HFFc6 (cell line): ENCODE measurements at regions not wholly inside any gene's neighbourhood (a gene's known extent, or its start where the extent isn't known, plus 50 kb on each side); places are given as distances from the start of the nearest gene placed in this dataset.

ENCODE experiments used
- DNase-seq: peaks from one replicate; pipeline ENCODE4 v3.0.0-alpha.2; 2018
- H3K27ac Mint-ChIP-seq: 2 replicates; pipeline ENCODE4 v1.8.0; 2020; ENCODE audit warnings: mild to moderate bottlenecking, mixed read lengths
- H3K27me3 Mint-ChIP-seq: 2 replicates; pipeline ENCODE4 v1.8.0; 2021; ENCODE audit warnings: mild to moderate bottlenecking, moderate library complexity, mixed read lengths; ENCODE audit not compliant: insufficient read depth
- H3K36me3 Mint-ChIP-seq: 2 replicates; pipeline ENCODE4 v1.8.0; 2021; ENCODE audit warnings: low read depth, mixed read lengths
- H3K4me1 Mint-ChIP-seq: 2 replicates; pipeline ENCODE4 v1.8.0; 2020; ENCODE audit warnings: low read depth, mixed read lengths
- H3K4me3 Mint-ChIP-seq: 2 replicates; pipeline ENCODE4 v1.8.0; 2020; ENCODE audit warnings: mild to moderate bottlenecking, moderate library complexity, mixed read lengths
- H3K9me3 Mint-ChIP-seq: 2 replicates; pipeline ENCODE4 v1.8.0; 2020; ENCODE audit warnings: mild to moderate bottlenecking, mixed read lengths
- CTCF ChIP-seq: fragments of 200-600 bp; sonication (generic); IDR thresholded peaks from 2 replicates; pipeline ENCODE4 v1.5.0; 2021; ENCODE audit warnings: antibody characterized with exemption, mild to moderate bottlenecking

GRCh38 chr5:6255956-6256355, 122.4 kb downstream of the MED10 start:
- DNase-seq, result no peak
- H3K4me3 Mint-ChIP-seq, result no peak overlapping the region
- no peak for TF ChIP-seq CTCF
- H3K36me3 Mint-ChIP-seq, result peaks cover 7% of the 10 kb centered on the region; the same call in 1 of the 2 replicates
- H3K27me3 Mint-ChIP-seq, result peaks cover 1% of the 10 kb centered on the region; the same call in 1 of the 2 replicates
- H3K27ac Mint-ChIP-seq, result no peak overlapping the region
- no peaks in the 10 kb centered on the region for H3K4me1 Mint-ChIP-seq
- H3K9me3 Mint-ChIP-seq, result peaks cover 59% of the 10 kb centered on the region

GRCh38 chr5:6253846-6254245, 124.5 kb downstream of the MED10 start:
- no peak for TF ChIP-seq CTCF
- DNase-seq, result no peak
- peaks cover 55% of the 10 kb centered on the region for H3K9me3 Mint-ChIP-seq
- H3K36me3 Mint-ChIP-seq, result peaks cover 7% of the 10 kb centered on the region; the same call in 1 of the 2 replicates
- no peak overlapping the region for H3K27ac Mint-ChIP-seq
- H3K4me3 Mint-ChIP-seq, result no peak overlapping the region
- no peaks in the 10 kb centered on the region for H3K27me3 Mint-ChIP-seq
- H3K4me1 Mint-ChIP-seq, result no peaks in the 10 kb centered on the region

GRCh38 chr5:6253281-6253680, 125.1 kb downstream of the MED10 start:
- peaks cover 54% of the 10 kb centered on the region for H3K9me3 Mint-ChIP-seq
- H3K27me3 Mint-ChIP-seq, result no peaks in the 10 kb centered on the region
- peaks cover 7% of the 10 kb centered on the region; the same call in 1 of the 2 replicates for H3K36me3 Mint-ChIP-seq
- TF ChIP-seq CTCF, result no peak
- H3K4me1 Mint-ChIP-seq, result no peaks in the 10 kb centered on the region
- no peak overlapping the region for H3K4me3 Mint-ChIP-seq
- no peak overlapping the region for H3K27ac Mint-ChIP-seq
- DNase-seq, result no peak

- H3K4me1 Mint-ChIP-seq, result no peaks in the 10 kb centered on the region
- no peak for TF ChIP-seq CTCF
- peaks cover 47% of the 10 kb centered on the region for H3K9me3 Mint-ChIP-seq
- peaks cover 6% of the 10 kb centered on the region; the same call in 1 of the 2 replicates for H3K36me3 Mint-ChIP-seq
- H3K4me3 Mint-ChIP-seq, result no peak overlapping the region
- H3K27me3 Mint-ChIP-seq, result no peaks in the 10 kb centered on the region
- no peak overlapping the region for H3K27ac Mint-ChIP-seq
- no peak for DNase-seq
Observed at GRCh38 chr5:6252581-6252980, 125.8 kb downstream of the MED10 start.

- no peaks in the 10 kb centered on the region for H3K36me3 Mint-ChIP-seq
- H3K4me1 Mint-ChIP-seq, result no peaks in the 10 kb centered on the region
Observed at GRCh38 chr5:6251565-6252102, 126.7 kb downstream of the MED10 start.

More at GRCh38 chr5:6251565-6252102, 126.7 kb downstream of the MED10 start:
- Mint-ChIP-seq H3K4me3 (no peak overlapping the region), H3K27me3 (no peaks in the 10 kb centered on the region), H3K27ac (no peak overlapping the region), H3K9me3 (peaks cover 37% of the 10 kb centered on the region)
- no peak for DNase-seq
- TF ChIP-seq CTCF, result no peak
